ENCODE measurements at regions not wholly inside any gene's neighbourhood (a gene's known extent, or its start where the extent isn't known, plus 50 kb on each side); places are given as distances from the start of the nearest gene placed in this dataset.

GRCh38 chrX:11836284-11836683 lies 78.2 kb downstream of the MSL3 start:
- no peak for TF ChIP-seq ELF4 (IDR thresholded peaks at IDR 0.05)
- no peak for TF ChIP-seq SUZ12 (IDR thresholded peaks at IDR 0.05)
- TF ChIP-seq FOXM1 (IDR thresholded peaks at IDR 0.05; ENCODE audit: borderline replicate concordance): no peak
- no peak for TF ChIP-seq LEF1 (IDR thresholded peaks at IDR 0.05; ENCODE audit: borderline replicate concordance)
- TF ChIP-seq NFRKB (IDR thresholded peaks at IDR 0.05): no peak
- TF ChIP-seq CTBP1 (IDR thresholded peaks at IDR 0.05; ENCODE audit: borderline replicate concordance): no peak
- TF ChIP-seq HDGF (IDR thresholded peaks at IDR 0.05; ENCODE audit: borderline replicate concordance): no peak
- TF ChIP-seq BHLHE40 (IDR thresholded peaks at IDR 0.05; ENCODE audit: borderline replicate concordance): no peak
- no peak for TF ChIP-seq TARDBP (IDR thresholded peaks at IDR 0.05)
- no peak for TF ChIP-seq ARNT (IDR thresholded peaks at IDR 0.05)

Measured in HEK293T (cell line).